ENCODE measurements at regions not wholly inside any gene's neighbourhood (a gene's known extent, or its start where the extent isn't known, plus 50 kb on each side); places are given as distances from the start of the nearest gene placed in this dataset.

DNA sequence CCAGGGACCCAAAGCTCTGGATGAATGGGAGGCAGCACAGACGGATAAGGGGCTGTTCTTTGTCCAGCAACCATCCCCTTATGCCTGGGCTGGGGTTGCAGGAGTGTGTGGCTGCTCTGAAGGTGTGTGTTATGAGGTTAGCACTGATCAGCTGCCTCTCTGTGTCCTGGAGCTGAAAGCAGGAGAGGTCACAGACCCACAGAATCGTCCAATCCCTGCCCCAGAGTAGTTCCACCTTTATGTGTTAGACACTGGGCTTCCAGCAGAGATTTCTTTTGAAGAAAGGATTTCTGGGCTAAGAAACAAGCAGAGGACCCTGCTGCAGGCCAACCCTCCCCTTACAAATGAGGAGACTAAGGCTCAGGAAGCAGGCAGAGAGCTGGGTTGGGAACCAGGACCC, 62.4 kb downstream of the ARL6IP4 start:
- WGBS, 2 donors: 92% methylated on average over 2 of the region's 2 CpGs
- TF ChIP-seq, protein P1, sequence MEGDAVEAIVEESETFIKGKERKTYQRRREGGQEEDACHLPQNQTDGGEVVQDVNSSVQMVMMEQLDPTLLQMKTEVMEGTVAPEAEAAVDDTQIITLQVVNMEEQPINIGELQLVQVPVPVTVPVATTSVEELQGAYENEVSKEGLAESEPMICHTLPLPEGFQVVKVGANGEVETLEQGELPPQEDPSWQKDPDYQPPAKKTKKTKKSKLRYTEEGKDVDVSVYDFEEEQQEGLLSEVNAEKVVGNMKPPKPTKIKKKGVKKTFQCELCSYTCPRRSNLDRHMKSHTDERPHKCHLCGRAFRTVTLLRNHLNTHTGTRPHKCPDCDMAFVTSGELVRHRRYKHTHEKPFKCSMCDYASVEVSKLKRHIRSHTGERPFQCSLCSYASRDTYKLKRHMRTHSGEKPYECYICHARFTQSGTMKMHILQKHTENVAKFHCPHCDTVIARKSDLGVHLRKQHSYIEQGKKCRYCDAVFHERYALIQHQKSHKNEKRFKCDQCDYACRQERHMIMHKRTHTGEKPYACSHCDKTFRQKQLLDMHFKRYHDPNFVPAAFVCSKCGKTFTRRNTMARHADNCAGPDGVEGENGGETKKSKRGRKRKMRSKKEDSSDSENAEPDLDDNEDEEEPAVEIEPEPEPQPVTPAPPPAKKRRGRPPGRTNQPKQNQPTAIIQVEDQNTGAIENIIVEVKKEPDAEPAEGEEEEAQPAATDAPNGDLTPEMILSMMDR (IDR thresholded peaks at IDR 0.05): no peak
- TF ChIP-seq POLR2A (IDR thresholded peaks at IDR 0.05): no peak
- intact Hi-C loops (cut with DNase I): loop anchor here (5.0 to 10.0 kb wide), 3 partner anchors 62 to 194 kb away; partner anchors contain the start of gene PITPNM2
- no peaks in the 10 kb centered on the region for H3K36me3 ChIP-seq
- H3K4me3 ChIP-seq (replicated peaks in 1 of 3): no peak overlapping the region
- H3K4me1 ChIP-seq: peaks cover 0 to 14% of the 10 kb centered on the region in 2 donors
- H3K9me3 ChIP-seq: no peaks in the 10 kb centered on the region
- H3K27ac ChIP-seq: no peak overlapping the region
- H3K27me3 ChIP-seq: no peaks in the 10 kb centered on the region
- no peak for DNase-seq

DNA sequence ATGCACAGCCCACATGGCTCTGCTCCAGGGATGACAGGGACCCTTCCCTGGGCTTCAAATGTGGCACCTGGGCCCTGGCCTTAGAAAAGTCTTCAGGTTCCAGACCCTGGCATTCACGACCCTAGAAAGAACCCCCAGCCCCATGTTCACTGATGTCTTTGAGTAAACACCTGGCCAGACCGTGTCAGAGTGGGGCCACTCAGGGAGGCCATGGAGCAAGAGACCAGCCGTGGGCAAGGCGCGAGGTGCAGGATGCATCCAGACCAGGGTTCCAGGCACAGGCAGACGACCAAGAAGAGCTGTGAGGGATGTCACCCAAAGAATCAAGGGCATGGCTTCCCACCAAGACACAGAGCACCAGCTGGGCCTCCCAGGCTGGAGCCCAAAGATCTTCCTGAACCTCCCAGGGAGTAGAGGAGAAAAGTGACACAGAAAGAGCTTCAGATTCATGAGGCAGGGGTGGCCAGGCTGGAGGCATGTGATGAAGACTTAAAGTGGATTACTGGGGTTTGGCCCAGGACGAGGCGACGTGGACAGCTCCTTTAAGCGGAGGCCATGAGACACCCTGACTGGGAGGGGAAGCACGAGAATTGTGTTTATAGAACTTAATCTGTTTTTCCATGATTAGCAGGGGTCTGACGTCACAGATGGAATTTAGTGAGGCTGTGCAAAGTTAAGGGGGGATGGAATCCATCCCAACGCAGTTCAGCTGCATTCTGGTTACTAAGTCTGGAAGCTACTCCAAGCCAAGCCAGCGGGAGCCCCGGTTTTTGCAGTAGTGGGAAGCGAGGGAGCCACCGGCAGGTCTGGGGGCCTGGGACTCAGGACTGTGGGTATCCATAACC, 61.6 kb downstream of the ARL6IP4 start:
- TF ChIP-seq POLR2A (IDR thresholded peaks at IDR 0.05): no peak
- TF ChIP-seq, protein P1 (IDR thresholded peaks at IDR 0.05): no peak
- no peak for DNase-seq
- WGBS, 2 donors: 78% methylated on average over 15 of the region's 17 CpGs
- no peaks in the 10 kb centered on the region for H3K9me3 ChIP-seq
- no peak overlapping the region for H3K4me3 ChIP-seq (replicated peaks in 1 of 3)
- no peaks in the 10 kb centered on the region for H3K36me3 ChIP-seq
- peaks cover 0 to 9% of the 10 kb centered on the region in 2 donors for H3K4me1 ChIP-seq
- no peak overlapping the region for H3K27ac ChIP-seq
- no peaks in the 10 kb centered on the region for H3K27me3 ChIP-seq
- intact Hi-C loops (cut with DNase I): loop anchor here (5.0 to 10.0 kb wide), 3 partner anchors 63 to 195 kb away; partner anchors contain the start of gene PITPNM2

- 100% methylated on average over 1 of the region's 3 CpGs for WGBS, 2 donors
- H3K4me3 ChIP-seq (replicated peaks in 1 of 3): no peak overlapping the region
- no peaks in the 10 kb centered on the region for H3K9me3 ChIP-seq
- no peaks in the 10 kb centered on the region for H3K27me3 ChIP-seq
- H3K4me1 ChIP-seq: peaks cover 0 to 9% of the 10 kb centered on the region in 2 donors
- H3K27ac ChIP-seq: no peak overlapping the region
- no peaks in the 10 kb centered on the region for H3K36me3 ChIP-seq
- no peak for DNase-seq
- TF ChIP-seq POLR2A (IDR thresholded peaks at IDR 0.05): no peak
- TF ChIP-seq, protein P1 (IDR thresholded peaks at IDR 0.05): no peak
- intact Hi-C loops (cut with DNase I): loop anchor here (5.0 to 10.0 kb wide), 3 partner anchors 64 to 196 kb away; partner anchors contain the start of gene PITPNM2
Observed at GRCh38 chr12:123041042-123041531, 60.6 kb downstream of the ARL6IP4 start.

DNA sequence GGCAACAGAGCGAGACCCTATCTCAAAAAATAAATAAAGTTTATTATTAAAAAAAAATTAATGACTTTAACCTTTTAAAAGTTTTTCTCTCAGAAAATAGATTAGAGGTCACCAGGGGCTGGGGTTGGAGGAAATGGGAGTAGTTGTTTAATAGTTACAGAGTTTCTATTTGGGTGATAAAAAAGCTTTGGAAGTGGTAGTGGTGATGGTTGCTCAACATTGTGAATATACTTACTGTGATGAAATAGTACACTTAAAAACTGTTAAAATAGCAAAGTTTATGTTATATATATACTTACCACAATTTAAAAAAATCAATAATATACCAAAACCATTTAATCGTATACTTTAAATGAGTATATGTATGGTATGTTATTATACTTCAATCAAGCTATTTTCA, 59.6 kb downstream of the ARL6IP4 start:
- no peak overlapping the region for H3K27ac ChIP-seq
- no peaks in the 10 kb centered on the region for H3K27me3 ChIP-seq
- no peaks in the 10 kb centered on the region for H3K9me3 ChIP-seq
- DNase-seq: no peak
- H3K4me3 ChIP-seq (replicated peaks in 1 of 3): no peak overlapping the region
- no peaks in the 10 kb centered on the region for H3K36me3 ChIP-seq
- intact Hi-C loops (cut with DNase I): loop anchor here (5.0 to 10.0 kb wide), 3 partner anchors 65 to 197 kb away; partner anchors contain the start of gene PITPNM2
- H3K4me1 ChIP-seq: peaks cover 0 to 9% of the 10 kb centered on the region in 2 donors
- 90 to 92% methylated on average over 2 of the region's 2 CpGs for WGBS, 2 donors
- TF ChIP-seq POLR2A (IDR thresholded peaks at IDR 0.05): no peak
- TF ChIP-seq, protein P1 (IDR thresholded peaks at IDR 0.05): no peak

DNA sequence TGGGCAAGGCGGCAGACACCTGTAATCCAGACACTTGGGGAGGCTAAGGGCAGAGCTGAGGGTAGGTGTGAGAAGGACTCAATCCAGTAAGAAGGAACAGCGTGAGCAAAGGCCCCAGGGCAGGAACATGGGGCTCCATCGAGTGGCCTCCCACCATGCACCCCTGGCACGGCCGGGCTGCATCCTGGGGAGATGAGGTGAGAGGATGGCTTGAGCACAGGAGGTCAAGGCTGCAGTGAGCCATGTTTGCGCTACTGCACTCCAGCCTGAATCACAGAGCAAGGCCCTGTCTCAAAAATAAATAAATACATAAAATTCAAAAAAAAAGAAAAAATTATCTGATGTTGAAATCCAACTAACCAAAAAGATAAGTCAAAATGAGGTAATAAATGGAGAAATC, 58.5 kb downstream of the ARL6IP4 start:
- TF ChIP-seq POLR2A (IDR thresholded peaks at IDR 0.05): no peak
- TF ChIP-seq, protein P1 (IDR thresholded peaks at IDR 0.05): no peak
- intact Hi-C loops (cut with DNase I): no loop called here
- Histone ChIP-seq H3K27me3 (no peaks in the 10 kb centered on the region), H3K9me3 (no peaks in the 10 kb centered on the region), H3K4me1 (peaks cover 0 to 9% of the 10 kb centered on the region in 2 donors), H3K36me3 (no peaks in the 10 kb centered on the region), H3K27ac (no peak overlapping the region), H3K4me3 (replicated peaks in 1 of 3) (no peak overlapping the region)
- 94 to 95% methylated on average over 6 of the region's 6 CpGs for WGBS, 2 donors
- no peak for DNase-seq
